ENCODE measurements at regions not wholly inside any gene's neighbourhood (a gene's known extent, or its start where the extent isn't known, plus 50 kb on each side); places are given as distances from the start of the nearest gene placed in this dataset.

DNA sequence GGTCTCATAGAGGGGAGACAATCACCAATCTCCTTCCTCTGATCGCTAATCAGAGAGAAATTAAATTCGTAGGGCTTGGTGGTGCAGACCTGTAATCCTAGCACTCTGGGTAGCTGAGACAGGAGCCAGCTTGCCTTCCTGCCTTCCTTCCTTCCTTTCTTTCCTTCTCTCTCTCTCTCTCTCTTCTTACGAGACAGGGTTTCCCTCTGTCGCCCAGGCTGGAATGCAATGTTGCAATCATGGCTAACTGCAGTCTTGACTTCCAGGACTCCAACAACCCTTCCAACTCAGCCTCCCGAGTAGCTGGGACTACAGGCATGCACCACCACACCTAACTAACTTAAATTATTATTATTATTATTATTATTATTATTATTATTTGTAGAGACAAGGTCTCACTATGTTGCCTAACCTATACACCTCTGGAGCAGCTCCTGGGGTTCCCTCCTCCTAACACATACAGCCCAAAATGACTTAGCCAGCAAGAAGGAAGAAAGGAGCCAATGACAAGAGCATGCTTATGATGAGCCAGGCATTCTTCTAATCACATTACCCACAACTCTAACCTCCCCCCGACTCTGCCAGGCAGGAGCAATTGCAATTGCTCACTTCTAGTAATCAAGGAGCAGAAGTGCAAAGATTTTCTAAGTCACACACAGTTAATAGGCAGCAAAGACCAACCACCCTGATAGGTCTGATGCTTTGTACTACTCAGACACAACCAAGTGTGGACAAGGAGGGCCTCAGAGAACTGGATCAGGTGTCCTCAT, 105.4 kb upstream of the F3 start:
- dilution Hi-C loops (cut with MboI; ENCODE audit: extremely low pct_ligation_motif_present, low sequenced_read_pairs), result no loop called here
- Histone ChIP-seq H3K79me2 (ENCODE audit: control insufficient read depth, insufficient read depth, low read length) (no peaks in the 10 kb centered on the region), H3K4me3 (ENCODE audit: control insufficient read depth in 2 of 3, extremely low read depth in 1 of 3, insufficient read depth in 2 of 3, low read depth in 1 of 3, low read length in 3 of 3) (no peak overlapping the region), H4K20me1 (ENCODE audit: control insufficient read depth, extremely low read depth, insufficient read depth, low read length) (no peaks in the 10 kb centered on the region), H3K36me3 (ENCODE audit: control insufficient read depth in 2 of 2, extremely low read depth in 1 of 2, insufficient read depth in 2 of 2, low read length in 2 of 2) (no peaks in the 10 kb centered on the region), H2AFZ (ENCODE audit: control insufficient read depth, low read length) (no peak overlapping the region), H3K27me3 (ENCODE audit: control insufficient read depth, extremely low read depth, insufficient read depth, low read length) (no peaks in the 10 kb centered on the region), H3K27ac (ENCODE audit: control insufficient read depth, insufficient read depth, low read length) (peak overlapping the region; percentile 86), H3K4me2 (ENCODE audit: control insufficient read depth, extremely low read depth, insufficient read depth, low read depth, low read length) (peak overlapping the region; percentile 63), H3K9me3 (ENCODE audit: control insufficient read depth, low read depth, low read length) (no peaks in the 10 kb centered on the region), H3K9me1 (ENCODE audit: control insufficient read depth, extremely low read depth, insufficient read depth, low read length) (no peaks in the 10 kb centered on the region), H3K4me1 (ENCODE audit: control insufficient read depth, extremely low read depth, insufficient read depth, low read length) (peaks cover 49% of the 10 kb centered on the region), H3K9ac (ENCODE audit: control insufficient read depth, extremely low read depth, insufficient read depth, low read length) (peak overlapping the region; percentile 14)
- DNase-seq (ENCODE audit: low read depth, low spot score), result no peak
- peak; percentile 70 for FAIRE-seq
- TF ChIP-seq, protein P1, sequence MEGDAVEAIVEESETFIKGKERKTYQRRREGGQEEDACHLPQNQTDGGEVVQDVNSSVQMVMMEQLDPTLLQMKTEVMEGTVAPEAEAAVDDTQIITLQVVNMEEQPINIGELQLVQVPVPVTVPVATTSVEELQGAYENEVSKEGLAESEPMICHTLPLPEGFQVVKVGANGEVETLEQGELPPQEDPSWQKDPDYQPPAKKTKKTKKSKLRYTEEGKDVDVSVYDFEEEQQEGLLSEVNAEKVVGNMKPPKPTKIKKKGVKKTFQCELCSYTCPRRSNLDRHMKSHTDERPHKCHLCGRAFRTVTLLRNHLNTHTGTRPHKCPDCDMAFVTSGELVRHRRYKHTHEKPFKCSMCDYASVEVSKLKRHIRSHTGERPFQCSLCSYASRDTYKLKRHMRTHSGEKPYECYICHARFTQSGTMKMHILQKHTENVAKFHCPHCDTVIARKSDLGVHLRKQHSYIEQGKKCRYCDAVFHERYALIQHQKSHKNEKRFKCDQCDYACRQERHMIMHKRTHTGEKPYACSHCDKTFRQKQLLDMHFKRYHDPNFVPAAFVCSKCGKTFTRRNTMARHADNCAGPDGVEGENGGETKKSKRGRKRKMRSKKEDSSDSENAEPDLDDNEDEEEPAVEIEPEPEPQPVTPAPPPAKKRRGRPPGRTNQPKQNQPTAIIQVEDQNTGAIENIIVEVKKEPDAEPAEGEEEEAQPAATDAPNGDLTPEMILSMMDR (optimal IDR thresholded peaks at IDR 0.05 in 1 of 3, IDR thresholded peaks at IDR 0.05 in 1 of 3, conservative IDR thresholded peaks at IDR 0.05 in 1 of 3; ENCODE audit: extremely low read depth in 1 of 3, insufficient read depth in 2 of 3, low read length in 3 of 3), result peak in 1 of 3 experiments; percentile 3
- no peak for TF ChIP-seq EZH2 (IDR thresholded peaks at IDR 0.05; ENCODE audit: low read length)

DNA sequence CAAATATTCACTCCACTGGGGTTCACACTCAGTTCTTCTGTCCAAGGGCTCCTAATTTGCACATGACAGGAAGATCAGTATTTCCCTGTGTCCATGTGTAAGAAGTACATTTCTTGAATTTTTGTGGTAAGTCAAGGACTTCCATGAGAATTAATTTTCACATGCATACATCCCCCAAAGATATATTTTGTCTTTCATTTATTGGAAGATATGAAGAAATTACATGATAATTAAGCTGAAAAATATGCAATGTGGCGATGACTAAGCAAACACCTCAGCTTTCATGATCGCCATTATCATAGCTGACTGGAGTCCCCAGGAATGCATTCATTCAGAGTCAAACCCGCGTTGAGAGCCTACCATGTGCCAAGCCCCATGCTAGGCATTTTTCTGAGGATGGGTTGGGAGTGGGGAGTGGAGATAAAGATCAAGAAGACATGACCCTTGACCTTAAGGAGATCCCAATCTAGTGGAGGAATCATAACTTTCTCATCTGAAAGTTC, 104.6 kb upstream of the F3 start:
- H3K27ac ChIP-seq (ENCODE audit: control insufficient read depth, insufficient read depth, low read length), result peak overlapping the region; percentile 86
- DNase-seq (ENCODE audit: low read depth, low spot score), result peak; percentile 90
- peaks cover 56% of the 10 kb centered on the region for H3K4me1 ChIP-seq (ENCODE audit: control insufficient read depth, extremely low read depth, insufficient read depth, low read length)
- H3K9me3 ChIP-seq (ENCODE audit: control insufficient read depth, low read depth, low read length), result no peaks in the 10 kb centered on the region
- no peaks in the 10 kb centered on the region for H3K27me3 ChIP-seq (ENCODE audit: control insufficient read depth, extremely low read depth, insufficient read depth, low read length)
- dilution Hi-C loops (cut with MboI; ENCODE audit: extremely low pct_ligation_motif_present, low sequenced_read_pairs), result no loop called here
- H2AFZ ChIP-seq (ENCODE audit: control insufficient read depth, low read length), result no peak overlapping the region
- H3K4me2 ChIP-seq (ENCODE audit: control insufficient read depth, extremely low read depth, insufficient read depth, low read depth, low read length), result peak overlapping the region; percentile 63
- H3K9ac ChIP-seq (ENCODE audit: control insufficient read depth, extremely low read depth, insufficient read depth, low read length), result peak overlapping the region; percentile 14
- peak; percentile 97 for FAIRE-seq
- no peaks in the 10 kb centered on the region for H3K79me2 ChIP-seq (ENCODE audit: control insufficient read depth, insufficient read depth, low read length)
- TF ChIP-seq EZH2 (IDR thresholded peaks at IDR 0.05; ENCODE audit: low read length), result no peak
- TF ChIP-seq, protein P1 (optimal IDR thresholded peaks at IDR 0.05 in 1 of 3, IDR thresholded peaks at IDR 0.05 in 1 of 3, conservative IDR thresholded peaks at IDR 0.05 in 1 of 3; ENCODE audit: extremely low read depth in 1 of 3, insufficient read depth in 2 of 3, low read length in 3 of 3), result no peak
- H3K9me1 ChIP-seq (ENCODE audit: control insufficient read depth, extremely low read depth, insufficient read depth, low read length), result no peaks in the 10 kb centered on the region
- no peaks in the 10 kb centered on the region for H4K20me1 ChIP-seq (ENCODE audit: control insufficient read depth, extremely low read depth, insufficient read depth, low read length)
- H3K36me3 ChIP-seq (ENCODE audit: control insufficient read depth in 2 of 2, extremely low read depth in 1 of 2, insufficient read depth in 2 of 2, low read length in 2 of 2), result no peaks in the 10 kb centered on the region
- H3K4me3 ChIP-seq (ENCODE audit: control insufficient read depth in 2 of 3, extremely low read depth in 1 of 3, insufficient read depth in 2 of 3, low read depth in 1 of 3, low read length in 3 of 3), result no peak overlapping the region
